PC-9 (cell line): ENCODE measurements at regions not wholly inside any gene's neighbourhood (a gene's known extent, or its start where the extent isn't known, plus 50 kb on each side); places are given as distances from the start of the nearest gene placed in this dataset.

Source experiments
- EZH2 ChIP-seq: fragments of 200-600 bp; sonication (generic); IDR thresholded peaks from 2 replicates; pipeline ENCODE4 v1.8.0; 2017; ENCODE audit warnings: antibody characterized with exemption, low read depth
- TF ChIP-seq, protein P1 (sequence below): fragments of 200-600 bp; sonication (generic); conservative IDR thresholded peaks from 2 replicates; pipeline ENCODE4 v1.6.1; 2017; ENCODE audit warnings: mixed run types, antibody characterized with exemption, mild to moderate bottlenecking, moderate library complexity

DNA sequence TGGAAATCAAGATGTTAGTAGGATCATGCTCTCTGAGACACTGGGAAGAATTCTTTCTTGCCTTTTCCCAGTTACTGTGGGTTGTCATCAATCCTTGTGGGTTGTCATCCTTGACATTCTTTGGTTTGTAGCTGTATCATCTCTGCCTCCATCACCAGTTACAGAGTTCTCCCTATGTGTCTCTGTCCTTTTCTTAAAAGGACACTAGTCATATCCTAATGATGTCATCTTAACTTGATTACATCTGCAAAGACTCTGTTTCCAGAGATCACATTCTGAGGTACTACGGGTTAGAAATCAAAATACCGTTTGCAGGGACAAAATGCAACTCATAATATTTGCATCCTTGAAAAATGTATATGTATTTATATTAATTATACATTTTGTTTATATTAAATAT is 500.4 kb downstream of the ZBBX start:
- TF ChIP-seq, protein P1, sequence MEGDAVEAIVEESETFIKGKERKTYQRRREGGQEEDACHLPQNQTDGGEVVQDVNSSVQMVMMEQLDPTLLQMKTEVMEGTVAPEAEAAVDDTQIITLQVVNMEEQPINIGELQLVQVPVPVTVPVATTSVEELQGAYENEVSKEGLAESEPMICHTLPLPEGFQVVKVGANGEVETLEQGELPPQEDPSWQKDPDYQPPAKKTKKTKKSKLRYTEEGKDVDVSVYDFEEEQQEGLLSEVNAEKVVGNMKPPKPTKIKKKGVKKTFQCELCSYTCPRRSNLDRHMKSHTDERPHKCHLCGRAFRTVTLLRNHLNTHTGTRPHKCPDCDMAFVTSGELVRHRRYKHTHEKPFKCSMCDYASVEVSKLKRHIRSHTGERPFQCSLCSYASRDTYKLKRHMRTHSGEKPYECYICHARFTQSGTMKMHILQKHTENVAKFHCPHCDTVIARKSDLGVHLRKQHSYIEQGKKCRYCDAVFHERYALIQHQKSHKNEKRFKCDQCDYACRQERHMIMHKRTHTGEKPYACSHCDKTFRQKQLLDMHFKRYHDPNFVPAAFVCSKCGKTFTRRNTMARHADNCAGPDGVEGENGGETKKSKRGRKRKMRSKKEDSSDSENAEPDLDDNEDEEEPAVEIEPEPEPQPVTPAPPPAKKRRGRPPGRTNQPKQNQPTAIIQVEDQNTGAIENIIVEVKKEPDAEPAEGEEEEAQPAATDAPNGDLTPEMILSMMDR: no peak
- TF ChIP-seq EZH2: no peak
